ENCODE measurements at regions not wholly inside any gene's neighbourhood (a gene's known extent, or its start where the extent isn't known, plus 50 kb on each side); places are given as distances from the start of the nearest gene placed in this dataset.

DNA sequence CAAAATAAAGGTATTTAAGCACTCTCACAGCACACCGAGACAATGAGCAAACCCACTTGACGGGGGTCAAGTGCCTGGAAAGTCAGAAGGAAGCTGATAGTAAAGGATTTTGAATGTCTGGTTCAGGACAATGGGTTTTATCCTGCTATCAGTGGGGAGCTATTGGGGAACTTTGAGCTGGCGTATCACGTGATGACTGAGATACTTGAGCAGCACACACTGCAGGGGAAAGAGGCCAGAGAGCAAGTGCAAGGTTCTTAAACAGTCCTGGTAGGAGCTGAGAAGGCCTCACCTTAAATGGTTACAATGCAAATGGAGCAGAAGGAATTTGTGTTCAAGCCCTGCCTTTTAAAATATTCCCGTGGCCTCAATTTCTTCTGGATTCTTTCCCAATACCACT lies 225.3 kb downstream of the LACC1 start:
- H3K4me1 ChIP-seq (ENCODE audit: insufficient read depth): no peaks in the 10 kb centered on the region
- no peaks in the 10 kb centered on the region for H3K27me3 ChIP-seq (ENCODE audit: insufficient read depth)
- peaks cover 3% of the 10 kb centered on the region; the same call in 1 of the 3 replicates for H3K36me3 Mint-ChIP-seq (ENCODE audit: low read depth)
- H2AFZ ChIP-seq: peak overlapping the region; percentile 56; the same call in 1 of the 2 replicates
- H3K4me3 Mint-ChIP-seq: no peak overlapping the region
- peaks cover 6% of the 10 kb centered on the region; the same call in 2 of the 3 replicates for H3K4me1 Mint-ChIP-seq
- no peak overlapping the region for H3K4me3 ChIP-seq
- no peak overlapping the region for H3K4me2 ChIP-seq
- no peak overlapping the region for H3K27ac ChIP-seq (ENCODE audit: low read depth)
- 0 out of 2 replicates have a peak, but pooled peaks cover 5% of the 10 kb centered on the region for H3K36me3 ChIP-seq (ENCODE audit: insufficient read depth)
- H3K9me2 ChIP-seq (ENCODE audit: insufficient read depth): peaks cover 13% of the 10 kb centered on the region; the same call in 1 of the 2 replicates
- no peak overlapping the region for H3K27ac Mint-ChIP-seq
- no peak for DNase-seq (ENCODE audit: low spot score)
- no peak for TF ChIP-seq EZH2 (IDR thresholded peaks at IDR 0.05; ENCODE audit: low read depth, unreplicated experiment)
- TF ChIP-seq EZH2phosphoT487 (IDR thresholded peaks at IDR 0.05; ENCODE audit: unreplicated experiment): no peak
- no peak for TF ChIP-seq ZNF114 (CRISPR knock-in tag; IDR thresholded peaks at IDR 0.05)
- TF ChIP-seq, protein P1, sequence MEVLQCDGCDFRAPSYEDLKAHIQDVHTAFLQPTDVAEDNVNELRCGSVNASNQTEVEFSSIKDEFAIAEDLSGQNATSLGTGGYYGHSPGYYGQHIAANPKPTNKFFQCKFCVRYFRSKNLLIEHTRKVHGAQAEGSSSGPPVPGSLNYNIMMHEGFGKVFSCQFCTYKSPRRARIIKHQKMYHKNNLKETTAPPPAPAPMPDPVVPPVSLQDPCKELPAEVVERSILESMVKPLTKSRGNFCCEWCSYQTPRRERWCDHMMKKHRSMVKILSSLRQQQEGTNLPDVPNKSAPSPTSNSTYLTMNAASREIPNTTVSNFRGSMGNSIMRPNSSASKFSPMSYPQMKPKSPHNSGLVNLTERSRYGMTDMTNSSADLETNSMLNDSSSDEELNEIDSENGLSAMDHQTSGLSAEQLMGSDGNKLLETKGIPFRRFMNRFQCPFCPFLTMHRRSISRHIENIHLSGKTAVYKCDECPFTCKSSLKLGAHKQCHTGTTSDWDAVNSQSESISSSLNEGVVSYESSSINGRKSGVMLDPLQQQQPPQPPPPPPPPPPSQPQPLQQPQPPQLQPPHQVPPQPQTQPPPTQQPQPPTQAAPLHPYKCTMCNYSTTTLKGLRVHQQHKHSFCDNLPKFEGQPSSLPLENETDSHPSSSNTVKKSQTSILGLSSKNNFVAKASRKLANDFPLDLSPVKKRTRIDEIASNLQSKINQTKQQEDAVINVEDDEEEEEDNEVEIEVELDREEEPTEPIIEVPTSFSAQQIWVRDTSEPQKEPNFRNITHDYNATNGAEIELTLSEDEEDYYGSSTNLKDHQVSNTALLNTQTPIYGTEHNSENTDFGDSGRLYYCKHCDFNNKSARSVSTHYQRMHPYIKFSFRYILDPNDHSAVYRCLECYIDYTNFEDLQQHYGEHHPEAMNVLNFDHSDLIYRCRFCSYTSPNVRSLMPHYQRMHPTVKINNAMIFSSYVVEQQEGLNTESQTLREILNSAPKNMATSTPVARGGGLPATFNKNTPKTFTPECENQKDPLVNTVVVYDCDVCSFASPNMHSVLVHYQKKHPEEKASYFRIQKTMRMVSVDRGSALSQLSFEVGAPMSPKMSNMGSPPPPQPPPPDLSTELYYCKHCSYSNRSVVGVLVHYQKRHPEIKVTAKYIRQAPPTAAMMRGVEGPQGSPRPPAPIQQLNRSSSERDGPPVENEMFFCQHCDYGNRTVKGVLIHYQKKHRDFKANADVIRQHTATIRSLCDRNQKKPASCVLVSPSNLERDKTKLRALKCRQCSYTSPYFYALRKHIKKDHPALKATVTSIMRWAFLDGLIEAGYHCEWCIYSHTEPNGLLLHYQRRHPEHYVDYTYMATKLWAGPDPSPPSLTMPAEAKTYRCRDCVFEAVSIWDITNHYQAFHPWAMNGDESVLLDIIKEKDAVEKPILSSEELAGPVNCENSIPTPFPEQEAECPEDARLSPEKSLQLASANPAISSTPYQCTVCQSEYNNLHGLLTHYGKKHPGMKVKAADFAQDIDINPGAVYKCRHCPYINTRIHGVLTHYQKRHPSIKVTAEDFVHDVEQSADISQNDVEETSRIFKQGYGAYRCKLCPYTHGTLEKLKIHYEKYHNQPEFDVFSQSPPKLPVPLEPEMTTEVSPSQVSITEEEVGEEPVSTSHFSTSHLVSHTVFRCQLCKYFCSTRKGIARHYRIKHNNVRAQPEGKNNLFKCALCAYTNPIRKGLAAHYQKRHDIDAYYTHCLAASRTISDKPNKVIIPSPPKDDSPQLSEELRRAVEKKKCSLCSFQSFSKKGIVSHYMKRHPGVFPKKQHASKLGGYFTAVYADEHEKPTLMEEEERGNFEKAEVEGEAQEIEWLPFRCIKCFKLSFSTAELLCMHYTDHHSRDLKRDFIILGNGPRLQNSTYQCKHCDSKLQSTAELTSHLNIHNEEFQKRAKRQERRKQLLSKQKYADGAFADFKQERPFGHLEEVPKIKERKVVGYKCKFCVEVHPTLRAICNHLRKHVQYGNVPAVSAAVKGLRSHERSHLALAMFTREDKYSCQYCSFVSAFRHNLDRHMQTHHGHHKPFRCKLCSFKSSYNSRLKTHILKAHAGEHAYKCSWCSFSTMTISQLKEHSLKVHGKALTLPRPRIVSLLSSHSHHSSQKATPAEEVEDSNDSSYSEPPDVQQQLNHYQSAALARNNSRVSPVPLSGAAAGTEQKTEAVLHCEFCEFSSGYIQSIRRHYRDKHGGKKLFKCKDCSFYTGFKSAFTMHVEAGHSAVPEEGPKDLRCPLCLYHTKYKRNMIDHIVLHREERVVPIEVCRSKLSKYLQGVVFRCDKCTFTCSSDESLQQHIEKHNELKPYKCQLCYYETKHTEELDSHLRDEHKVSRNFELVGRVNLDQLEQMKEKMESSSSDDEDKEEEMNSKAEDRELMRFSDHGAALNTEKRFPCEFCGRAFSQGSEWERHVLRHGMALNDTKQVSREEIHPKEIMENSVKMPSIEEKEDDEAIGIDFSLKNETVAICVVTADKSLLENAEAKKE (CRISPR knock-in tag; IDR thresholded peaks at IDR 0.05): no peak
- TF ChIP-seq STAT1 (IDR thresholded peaks at IDR 0.05; ENCODE audit: unreplicated experiment): no peak
- TF ChIP-seq JUNB (IDR thresholded peaks at IDR 0.05; ENCODE audit: unreplicated experiment): no peak
- no peak for TF ChIP-seq POLR2AphosphoS5 (IDR thresholded peaks at IDR 0.05; ENCODE audit: low read depth)
- TF ChIP-seq, protein P2, sequence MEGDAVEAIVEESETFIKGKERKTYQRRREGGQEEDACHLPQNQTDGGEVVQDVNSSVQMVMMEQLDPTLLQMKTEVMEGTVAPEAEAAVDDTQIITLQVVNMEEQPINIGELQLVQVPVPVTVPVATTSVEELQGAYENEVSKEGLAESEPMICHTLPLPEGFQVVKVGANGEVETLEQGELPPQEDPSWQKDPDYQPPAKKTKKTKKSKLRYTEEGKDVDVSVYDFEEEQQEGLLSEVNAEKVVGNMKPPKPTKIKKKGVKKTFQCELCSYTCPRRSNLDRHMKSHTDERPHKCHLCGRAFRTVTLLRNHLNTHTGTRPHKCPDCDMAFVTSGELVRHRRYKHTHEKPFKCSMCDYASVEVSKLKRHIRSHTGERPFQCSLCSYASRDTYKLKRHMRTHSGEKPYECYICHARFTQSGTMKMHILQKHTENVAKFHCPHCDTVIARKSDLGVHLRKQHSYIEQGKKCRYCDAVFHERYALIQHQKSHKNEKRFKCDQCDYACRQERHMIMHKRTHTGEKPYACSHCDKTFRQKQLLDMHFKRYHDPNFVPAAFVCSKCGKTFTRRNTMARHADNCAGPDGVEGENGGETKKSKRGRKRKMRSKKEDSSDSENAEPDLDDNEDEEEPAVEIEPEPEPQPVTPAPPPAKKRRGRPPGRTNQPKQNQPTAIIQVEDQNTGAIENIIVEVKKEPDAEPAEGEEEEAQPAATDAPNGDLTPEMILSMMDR (conservative IDR thresholded peaks at IDR 0.05; ENCODE audit: low read depth in 2 of 2): no peak
- TF ChIP-seq, protein P3, sequence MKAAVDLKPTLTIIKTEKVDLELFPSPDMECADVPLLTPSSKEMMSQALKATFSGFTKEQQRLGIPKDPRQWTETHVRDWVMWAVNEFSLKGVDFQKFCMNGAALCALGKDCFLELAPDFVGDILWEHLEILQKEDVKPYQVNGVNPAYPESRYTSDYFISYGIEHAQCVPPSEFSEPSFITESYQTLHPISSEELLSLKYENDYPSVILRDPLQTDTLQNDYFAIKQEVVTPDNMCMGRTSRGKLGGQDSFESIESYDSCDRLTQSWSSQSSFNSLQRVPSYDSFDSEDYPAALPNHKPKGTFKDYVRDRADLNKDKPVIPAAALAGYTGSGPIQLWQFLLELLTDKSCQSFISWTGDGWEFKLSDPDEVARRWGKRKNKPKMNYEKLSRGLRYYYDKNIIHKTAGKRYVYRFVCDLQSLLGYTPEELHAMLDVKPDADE (IDR thresholded peaks at IDR 0.05): no peak
- no peak for TF ChIP-seq NANOG (IDR thresholded peaks at IDR 0.05; ENCODE audit: borderline replicate concordance)
- ATAC-seq: no peak
- H3K79me2 ChIP-seq (replicated peaks; ENCODE audit: insufficient read depth): no peaks in the 10 kb centered on the region
- H4K20me1 ChIP-seq (replicated peaks; ENCODE audit: insufficient read depth): no peaks in the 10 kb centered on the region
- peaks cover 15% of the 10 kb centered on the region for H3K9me3 Mint-ChIP-seq
- H3K27me3 Mint-ChIP-seq (ENCODE audit: insufficient read depth, low read depth, poor library complexity): peaks cover 3% of the 10 kb centered on the region
- no peaks in the 10 kb centered on the region for H3F3A ChIP-seq (replicated peaks; ENCODE audit: low read depth)
